Mesenteric fat pad (tissue), 1 donor: ENCODE measurements at regions not wholly inside any gene's neighbourhood (a gene's known extent, or its start where the extent isn't known, plus 50 kb on each side); places are given as distances from the start of the nearest gene placed in this dataset.
"Not testable (repeated sequence)": the region's sequence is repeated elsewhere in the genome, so short reads cannot be mapped to it uniquely, and the experiment has no call there.

Experiments
- DNase-seq: peaks from one replicate; pipeline ENCODE4 v3.0.0-alpha.2; 2020; ENCODE audit warnings: low spot score
- donor health status: DM: yes; HTN: yes; CAD: no.

- no peak for DNase-seq
Observed at GRCh38 chr10:9443758-9444157, 1389.3 kb downstream of the GATA3 start.

DNA sequence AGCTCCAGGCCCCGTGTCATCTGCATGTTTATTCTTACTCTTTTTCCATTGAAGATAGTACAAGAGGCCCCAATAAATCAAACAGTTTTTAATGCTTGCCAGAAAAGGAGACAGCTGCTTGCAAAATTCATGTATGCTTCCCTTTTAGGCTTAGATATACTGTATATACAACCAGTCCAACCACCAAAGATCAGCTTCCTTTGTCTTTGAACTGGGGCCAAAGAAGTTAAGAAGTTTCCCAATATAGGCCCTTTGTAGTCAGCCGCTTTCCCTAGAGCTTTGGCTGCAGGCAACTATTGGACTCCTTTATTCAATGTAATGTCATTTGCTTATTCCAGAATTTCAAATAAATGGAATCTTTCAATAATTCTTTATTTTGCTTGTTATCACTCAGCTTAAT is 1395.0 kb downstream of the GATA3 start:
- no peak for DNase-seq

GRCh38 chr10:9450801-9451200 is 1396.3 kb downstream of the GATA3 start:
- DNase-seq: no peak

DNA sequence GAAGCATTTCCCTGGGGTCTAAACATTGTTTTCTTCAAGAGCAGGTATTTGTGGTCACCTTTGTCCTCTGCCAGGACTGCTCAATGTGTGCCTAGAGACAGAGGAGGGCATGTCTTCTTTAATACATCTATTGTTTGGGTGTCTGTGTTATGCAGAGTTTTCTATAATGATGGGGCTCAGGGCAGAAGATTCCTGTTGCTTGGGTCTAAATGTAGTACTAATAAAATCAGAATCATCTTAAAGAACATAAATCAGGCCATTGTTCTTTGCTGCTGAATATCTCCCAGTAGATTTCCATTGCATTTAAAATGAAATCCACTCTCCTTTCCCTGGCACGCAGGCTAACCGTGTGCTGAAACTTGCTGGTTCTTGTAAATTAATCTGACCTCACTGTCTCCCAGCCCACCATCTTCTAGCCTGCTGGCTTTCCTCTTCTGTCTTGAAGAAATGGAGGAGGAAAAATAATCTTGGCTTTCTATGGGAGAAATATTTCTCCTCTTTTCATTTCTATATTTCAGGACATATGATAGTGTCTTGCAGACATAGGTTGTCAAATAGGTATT is 1396.8 kb downstream of the GATA3 start:
- no peak for DNase-seq

DNA sequence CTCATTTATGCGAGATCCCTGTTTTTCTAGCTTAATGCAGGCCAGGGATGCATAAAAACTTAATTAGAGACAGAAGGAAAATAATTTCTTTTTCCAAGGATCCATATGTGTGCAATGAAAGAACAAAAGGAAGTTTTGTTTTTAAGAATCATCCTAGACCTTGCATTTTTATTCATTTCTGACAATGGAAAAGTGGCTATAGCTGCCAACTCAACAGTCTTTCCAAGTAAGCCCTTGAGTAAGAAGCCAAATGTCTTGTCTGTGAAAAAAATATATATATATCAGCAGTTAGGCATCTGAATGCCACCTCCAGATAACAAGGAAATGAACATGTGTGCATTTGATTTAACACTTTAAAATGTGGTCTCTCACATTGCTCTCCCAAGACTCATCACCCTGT is 1397.6 kb downstream of the GATA3 start:
- no peak for DNase-seq

DNA sequence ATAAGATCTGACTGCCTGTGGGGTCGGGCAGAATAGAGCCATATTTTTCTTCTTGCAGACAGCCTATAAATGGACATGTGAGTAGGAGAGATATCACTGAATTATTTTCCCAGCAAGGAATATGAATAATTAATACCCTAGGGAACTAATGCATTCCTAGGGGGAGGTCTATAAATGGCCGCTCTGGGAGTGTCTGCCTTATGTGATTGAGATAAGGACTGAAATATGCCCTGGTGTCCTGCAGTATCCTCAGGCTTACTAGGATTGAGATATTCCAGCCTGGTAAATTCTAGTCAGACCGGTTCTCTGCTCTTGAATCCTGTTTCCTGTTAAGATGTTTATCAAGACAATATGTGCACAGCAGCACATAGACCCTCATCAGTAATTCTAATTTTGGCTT is 1399.4 kb downstream of the GATA3 start:
- DNase-seq: not testable (repeated sequence)

DNA sequence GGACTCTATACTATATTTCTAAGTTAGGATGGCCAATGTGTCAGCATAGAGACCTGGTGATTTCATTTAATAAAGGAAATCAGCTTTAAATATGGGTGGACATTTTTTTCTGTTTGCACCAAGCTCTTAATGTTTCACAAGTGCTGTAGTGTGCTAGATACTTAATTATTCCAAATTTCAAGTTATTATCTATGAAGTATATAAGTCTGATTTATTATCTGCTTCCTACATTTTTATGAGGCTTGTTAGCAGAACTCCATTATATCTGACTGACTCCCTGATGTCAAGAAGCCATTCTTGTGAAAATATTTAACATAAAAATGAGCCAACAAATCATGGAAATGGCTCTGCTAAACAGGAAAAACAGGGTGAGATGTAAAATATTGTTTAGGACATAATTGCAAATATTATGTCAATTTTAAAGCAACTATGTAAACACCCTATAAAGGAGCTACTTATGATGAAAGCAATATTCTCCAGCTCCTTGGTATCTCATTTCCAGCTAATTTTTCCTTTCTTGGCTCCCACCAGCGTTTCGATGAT is 1415.2 kb downstream of the GATA3 start:
- DNase-seq: no peak

- no peak for DNase-seq
Observed at GRCh38 chr10:9470581-9470980, 1416.1 kb downstream of the GATA3 start.

GRCh38 chr10:9501944-9502343 is 1447.5 kb downstream of the GATA3 start:
- no peak for DNase-seq

GRCh38 chr10:9504227-9504626 is 1449.7 kb downstream of the GATA3 start:
- no peak for DNase-seq

DNA sequence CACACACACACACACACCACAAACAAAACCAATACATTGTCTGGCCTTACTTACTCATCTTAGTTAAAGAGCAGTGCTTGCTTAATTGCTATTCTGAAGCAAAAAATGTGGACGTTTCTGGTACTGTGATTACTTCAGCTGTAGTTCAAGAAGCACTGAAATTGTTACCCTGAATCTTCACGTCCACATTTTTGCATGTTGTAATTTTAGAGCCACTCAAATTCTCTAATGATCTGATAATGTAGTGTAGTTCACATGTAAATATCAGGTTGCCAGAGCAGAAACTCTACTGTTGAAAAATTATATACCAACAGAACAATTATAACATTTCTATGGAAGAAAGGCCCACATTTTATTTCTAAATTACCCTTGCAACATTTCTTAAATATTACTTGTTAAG is 1451.1 kb downstream of the GATA3 start:
- DNase-seq: no peak

DNA sequence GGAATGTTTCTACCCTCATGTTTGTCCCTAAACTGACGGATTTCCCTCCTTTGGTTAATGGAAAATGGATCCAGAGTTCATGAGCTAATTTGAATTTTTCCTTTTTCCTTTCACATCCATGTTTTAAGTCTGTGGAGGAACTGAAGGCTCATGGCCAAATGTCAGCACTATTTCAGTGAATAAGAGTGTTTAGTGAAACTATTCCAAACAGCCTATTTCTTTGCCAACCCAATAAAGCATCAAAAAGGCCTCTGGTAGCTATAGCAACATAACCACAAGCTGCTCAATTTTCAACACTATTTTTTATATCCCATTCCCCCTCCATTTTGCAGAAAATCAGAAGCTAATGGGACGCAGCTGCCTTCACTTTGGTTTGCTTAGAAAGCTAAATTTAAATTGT is 1454.1 kb downstream of the GATA3 start:
- DNase-seq: no peak

DNA sequence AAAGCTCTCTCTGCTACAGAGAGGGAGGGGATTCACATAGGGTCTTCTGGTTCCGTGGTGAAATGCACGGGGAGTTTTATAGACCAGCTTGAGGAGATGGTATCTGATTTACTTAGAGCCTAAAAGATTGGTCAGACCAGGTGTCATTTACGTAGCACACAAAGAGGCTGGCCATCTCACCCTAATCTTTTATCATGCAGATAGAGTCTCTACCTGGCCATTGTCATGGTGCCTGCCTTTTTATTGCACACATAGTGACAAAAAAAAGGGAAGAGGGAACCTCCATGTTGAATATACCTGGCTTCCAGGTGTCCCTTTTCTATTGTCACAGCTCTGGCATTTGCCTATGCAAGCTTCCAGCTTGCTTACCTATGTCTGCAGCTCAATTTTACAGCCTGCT is 1456.1 kb downstream of the GATA3 start:
- no peak for DNase-seq

GRCh38 chr10:9515922-9516321 is 1461.4 kb downstream of the GATA3 start:
- DNase-seq: no peak

GRCh38 chr10:9535744-9536143 is 1481.3 kb downstream of the GATA3 start:
- DNase-seq: no peak

GRCh38 chr10:9545073-9545472 is 1472.6 kb upstream of the CELF2 start:
- no peak for DNase-seq

- no peak for DNase-seq
Observed at GRCh38 chr10:9547936-9548904, 1469.5 kb upstream of the CELF2 start.

DNA sequence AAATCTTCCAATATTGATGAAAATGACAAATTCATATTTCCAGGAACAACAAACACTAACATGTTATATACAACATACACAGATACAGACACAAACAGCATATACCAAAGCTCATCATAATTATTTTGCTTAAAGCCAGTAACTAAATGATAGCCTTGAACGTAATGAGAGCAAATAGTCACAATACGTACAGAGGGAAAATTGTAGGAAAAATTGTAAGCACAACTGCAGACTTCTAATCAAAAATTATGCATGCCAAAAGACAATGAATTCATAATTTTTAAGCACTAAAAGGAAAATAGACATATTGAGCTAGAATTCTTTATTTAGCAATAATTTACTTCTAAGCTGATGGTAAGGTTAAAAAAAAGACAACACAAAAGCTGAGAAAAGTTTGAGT is 1466.9 kb upstream of the CELF2 start:
- DNase-seq: no peak

GRCh38 chr10:9554321-9554720 is 1463.4 kb upstream of the CELF2 start:
- no peak for DNase-seq

- no peak for DNase-seq
Observed at GRCh38 chr10:9560976-9561375, 1456.7 kb upstream of the CELF2 start.

DNA sequence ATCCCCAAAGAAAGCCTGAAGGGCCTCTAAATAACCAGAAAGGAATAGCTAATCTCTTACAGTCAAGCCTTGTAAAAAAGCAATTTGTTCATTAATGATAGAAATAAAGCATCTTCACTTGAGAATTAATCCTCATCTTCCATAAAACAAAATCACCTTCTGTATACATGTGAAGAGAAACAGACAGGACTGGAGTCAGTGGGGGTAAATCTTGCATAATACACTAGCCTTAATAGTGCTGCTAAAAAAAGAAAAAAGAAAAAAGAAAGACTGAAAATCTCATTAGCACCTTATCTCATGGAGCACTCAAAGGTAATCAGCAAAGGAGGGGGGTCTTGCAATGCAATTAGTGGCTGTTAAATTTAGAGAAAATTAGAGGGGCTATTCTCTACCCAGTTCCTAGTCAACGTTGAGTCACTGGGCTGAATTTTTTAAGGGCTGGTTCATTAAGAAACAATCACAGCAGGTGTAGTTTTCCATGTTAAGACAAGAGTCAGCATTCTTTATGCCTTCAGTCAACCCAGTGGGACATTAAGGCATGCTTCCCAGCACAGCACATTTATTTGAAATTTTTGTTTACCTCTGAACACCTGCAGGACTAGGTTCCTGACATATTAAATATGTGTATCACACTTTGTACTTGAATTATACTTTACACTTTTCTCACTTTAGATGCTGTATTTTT is 1455.7 kb upstream of the CELF2 start:
- DNase-seq: no peak

DNA sequence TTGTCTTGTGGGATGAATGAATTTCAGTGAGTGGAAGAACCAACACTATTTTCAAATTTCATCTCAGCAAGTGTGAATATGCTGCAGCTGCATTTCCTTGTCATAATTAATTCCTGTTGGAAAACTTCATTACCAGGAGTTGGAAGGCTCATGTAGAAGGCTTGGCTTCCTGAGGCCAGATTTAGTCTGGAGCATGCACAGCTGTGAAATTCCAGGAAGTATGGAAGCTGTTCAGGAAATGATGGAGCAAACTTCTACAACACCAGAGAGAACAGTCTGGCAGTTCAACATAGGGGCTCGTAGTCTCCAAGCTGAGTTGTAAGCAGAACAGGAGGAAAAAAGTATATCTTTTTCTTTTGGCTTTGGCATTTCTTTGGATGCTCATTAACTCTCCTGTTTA is 1439.9 kb upstream of the CELF2 start:
- DNase-seq: no peak
